ENCODE measurements at regions not wholly inside any gene's neighbourhood (a gene's known extent, or its start where the extent isn't known, plus 50 kb on each side); places are given as distances from the start of the nearest gene placed in this dataset.

DNA sequence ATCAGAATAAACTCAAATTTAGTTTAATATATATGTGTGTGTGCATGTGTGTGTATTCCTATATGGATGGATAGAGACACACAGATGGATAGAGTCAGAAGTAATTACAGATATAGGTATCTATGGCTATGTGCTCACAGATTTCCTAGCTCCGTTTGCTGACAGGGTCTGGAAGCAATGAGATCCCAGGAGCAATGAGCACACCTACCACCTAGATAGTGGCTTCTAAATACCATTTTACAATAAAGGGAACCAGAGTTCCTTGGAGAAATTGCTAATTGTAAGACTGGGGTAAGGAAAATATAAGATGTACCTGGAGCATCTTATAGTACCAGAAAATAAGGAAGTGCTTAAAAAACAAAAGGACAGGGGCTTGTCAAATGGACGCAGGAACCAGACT lies 196.2 kb upstream of the PRDM1 start:
- DNase-seq: no peak
- H3K4me1 ChIP-seq: no peaks in the 10 kb centered on the region

GRCh38 chr6:105886814-105887544 lies 199.2 kb upstream of the PRDM1 start:
- H3K4me1 ChIP-seq: no peaks in the 10 kb centered on the region
- no peaks in the 10 kb centered on the region for H3K36me3 ChIP-seq
- H3K9me3 ChIP-seq: no peaks in the 10 kb centered on the region
- no peak overlapping the region for H3K4me3 ChIP-seq (ENCODE audit: low read depth, low read length)
- no peaks in the 10 kb centered on the region; the same call in 1 of the 2 replicates for H3K27me3 ChIP-seq
- DNase-seq: no peak
- TF ChIP-seq, protein P1, sequence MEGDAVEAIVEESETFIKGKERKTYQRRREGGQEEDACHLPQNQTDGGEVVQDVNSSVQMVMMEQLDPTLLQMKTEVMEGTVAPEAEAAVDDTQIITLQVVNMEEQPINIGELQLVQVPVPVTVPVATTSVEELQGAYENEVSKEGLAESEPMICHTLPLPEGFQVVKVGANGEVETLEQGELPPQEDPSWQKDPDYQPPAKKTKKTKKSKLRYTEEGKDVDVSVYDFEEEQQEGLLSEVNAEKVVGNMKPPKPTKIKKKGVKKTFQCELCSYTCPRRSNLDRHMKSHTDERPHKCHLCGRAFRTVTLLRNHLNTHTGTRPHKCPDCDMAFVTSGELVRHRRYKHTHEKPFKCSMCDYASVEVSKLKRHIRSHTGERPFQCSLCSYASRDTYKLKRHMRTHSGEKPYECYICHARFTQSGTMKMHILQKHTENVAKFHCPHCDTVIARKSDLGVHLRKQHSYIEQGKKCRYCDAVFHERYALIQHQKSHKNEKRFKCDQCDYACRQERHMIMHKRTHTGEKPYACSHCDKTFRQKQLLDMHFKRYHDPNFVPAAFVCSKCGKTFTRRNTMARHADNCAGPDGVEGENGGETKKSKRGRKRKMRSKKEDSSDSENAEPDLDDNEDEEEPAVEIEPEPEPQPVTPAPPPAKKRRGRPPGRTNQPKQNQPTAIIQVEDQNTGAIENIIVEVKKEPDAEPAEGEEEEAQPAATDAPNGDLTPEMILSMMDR (IDR thresholded peaks at IDR 0.05; ENCODE audit: low read depth, low read length): no peak

More for the DNA sequence above, 196.2 kb upstream of the PRDM1 start:
- no peaks in the 10 kb centered on the region for H3K27me3 ChIP-seq
- TF ChIP-seq, protein P1 (IDR thresholded peaks at IDR 0.05; ENCODE audit: low read depth, low read length): no peak
- H3K4me3 ChIP-seq (ENCODE audit: low read depth, low read length): no peak overlapping the region
- H3K36me3 ChIP-seq: no peaks in the 10 kb centered on the region
- H3K9me3 ChIP-seq: no peaks in the 10 kb centered on the region

GRCh38 chr6:105886066-105886813 lies 199.9 kb upstream of the PRDM1 start:
- Histone ChIP-seq H3K27me3 (peaks cover 7% of the 10 kb centered on the region), H3K4me1 (no peaks in the 10 kb centered on the region), H3K9me3 (no peaks in the 10 kb centered on the region), H3K4me3 (ENCODE audit: low read depth, low read length) (no peak overlapping the region), H3K36me3 (no peaks in the 10 kb centered on the region)
- TF ChIP-seq, protein P1 (IDR thresholded peaks at IDR 0.05; ENCODE audit: low read depth, low read length): no peak
- no peak for DNase-seq

GRCh38 chr6:105884426-105884825 lies 201.7 kb upstream of the PRDM1 start:
- H3K4me3 ChIP-seq (ENCODE audit: low read depth, low read length): no peak overlapping the region
- DNase-seq: no peak
- H3K4me1 ChIP-seq: no peaks in the 10 kb centered on the region
- no peaks in the 10 kb centered on the region for H3K36me3 ChIP-seq
- no peaks in the 10 kb centered on the region for H3K9me3 ChIP-seq
- H3K27me3 ChIP-seq: peaks cover 19% of the 10 kb centered on the region
- TF ChIP-seq, protein P1 (IDR thresholded peaks at IDR 0.05; ENCODE audit: low read depth, low read length): no peak

DNA sequence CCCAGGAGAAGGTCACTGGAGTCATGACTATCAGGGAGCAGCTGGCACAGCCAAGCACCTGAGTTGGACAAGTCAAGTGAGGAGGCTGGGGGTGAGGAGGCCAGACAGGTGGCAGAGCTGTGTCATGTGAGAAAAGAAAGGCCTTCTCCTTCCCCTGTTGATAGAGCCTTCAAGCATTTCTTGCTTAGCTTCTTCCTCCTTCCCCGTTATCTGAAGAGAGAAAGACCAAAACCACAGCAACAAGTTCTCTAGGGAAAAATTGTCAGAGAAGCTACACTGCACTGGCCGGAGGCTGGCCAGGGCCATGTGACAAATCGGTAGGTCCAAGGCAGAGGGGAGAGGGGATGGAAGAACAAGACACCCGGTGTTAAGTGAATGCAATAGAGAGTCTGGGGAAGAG lies 202.1 kb upstream of the PRDM1 start:
- DNase-seq: no peak
- no peaks in the 10 kb centered on the region for H3K9me3 ChIP-seq
- peaks cover 19% of the 10 kb centered on the region for H3K27me3 ChIP-seq
- no peak overlapping the region for H3K4me3 ChIP-seq (ENCODE audit: low read depth, low read length)
- H3K4me1 ChIP-seq: no peaks in the 10 kb centered on the region
- TF ChIP-seq, protein P1 (IDR thresholded peaks at IDR 0.05; ENCODE audit: low read depth, low read length): no peak
- H3K36me3 ChIP-seq: no peaks in the 10 kb centered on the region

- H3K4me3 ChIP-seq (ENCODE audit: low read depth, low read length): no peak overlapping the region
- no peaks in the 10 kb centered on the region for H3K4me1 ChIP-seq
- no peaks in the 10 kb centered on the region for H3K36me3 ChIP-seq
- peaks cover 19% of the 10 kb centered on the region for H3K27me3 ChIP-seq
- H3K9me3 ChIP-seq: no peaks in the 10 kb centered on the region
- no peak for DNase-seq
- TF ChIP-seq, protein P1 (IDR thresholded peaks at IDR 0.05; ENCODE audit: low read depth, low read length): no peak
Measured at GRCh38 chr6:105882828-105883227, 203.3 kb upstream of the PRDM1 start.
